B cell (primary cell): ENCODE measurements at regions not wholly inside any gene's neighbourhood (a gene's known extent, or its start where the extent isn't known, plus 50 kb on each side); places are given as distances from the start of the nearest gene placed in this dataset.

ENCODE experiments used
- ATAC-seq: fragments of 200-7000 bp; cut with Tn5 transposase; one replicate; pipeline ENCODE4 v1.10.0; 2021; ENCODE audit warnings: low read depth, mild to moderate bottlenecking, moderate number of reproducible peaks, moderate library complexity
- CTCF ChIA-PET: fragments of 350-600 bp; sonication (Branson Sonifier 250); formaldehyde crosslinking; loops from one replicate; lab custom pipeline; 2021; ENCODE audit warnings: antibody characterized with exemption, inconsistent platforms; lab: Charles Lee
- POLR2A ChIA-PET: fragments of 350-600 bp; sonication (Branson Sonifier 250); formaldehyde crosslinking; loops from one replicate; lab custom pipeline; 2021; ENCODE audit warnings: antibody characterized with exemption; lab: Charles Lee
- DNase-seq: peaks from one replicate; pipeline ENCODE4 v3.0.0; 2013
- H2AFZ ChIP-seq: 2 replicates; pipeline ENCODE4 v1.6.1; 2012; ENCODE audit warnings: mild to moderate bottlenecking, low read depth, low read length; ENCODE audit not compliant: insufficient read depth, poor library complexity, severe bottlenecking
- H3K27ac ChIP-seq, 2 donors: 1 replicate in 1 of 2; 2 replicates in 1 of 2; pipeline ENCODE4 v1.5.1; 2012 to 2013; ENCODE audit warnings: low read length in 2 of 2, mild to moderate bottlenecking in 2 of 2, moderate library complexity in 1 of 2
- H3K27me3 ChIP-seq, 4 experiments: fragments of 200-600 bp in 1 of 4; sonication (generic) in 1 of 4; replicated peaks in 1 of 4; 1 replicate in 2 of 4; 2 replicates in 2 of 4; pipeline versions ENCODE4 v1.6.1 to v1.7.0; 2013 to 2016; ENCODE audit warnings: low read length in 3 of 4, mild to moderate bottlenecking in 2 of 4, mixed read lengths in 1 of 4, moderate library complexity in 1 of 4; ENCODE audit not compliant: insufficient read depth in 4 of 4, control insufficient read depth in 3 of 4; ENCODE audit errors: control extremely low read depth in 1 of 4
- H3K36me3 ChIP-seq, 2 experiments: replicated peaks in 1 of 2; 1 replicate in 1 of 2; 2 replicates in 1 of 2; pipeline versions ENCODE4 v1.6.1 to v1.7.1; 2013; ENCODE audit warnings: low read length in 1 of 2; ENCODE audit not compliant: insufficient read depth in 2 of 2, control insufficient read depth in 1 of 2; ENCODE audit errors: control extremely low read depth in 1 of 2, extremely low read depth in 1 of 2
- H3K4me1 ChIP-seq, 2 donors: fragments of 200-600 bp in 1 of 2; sonication (generic) in 1 of 2; 1 replicate in 1 of 2; 2 replicates in 1 of 2; pipeline versions ENCODE4 v1.5.1 to v1.6.1; 2013 to 2017; ENCODE audit warnings: low read length in 2 of 2; ENCODE audit not compliant: control insufficient read depth in 2 of 2, insufficient read depth in 2 of 2
- H3K4me2 ChIP-seq: replicated peaks from 2 replicates; pipeline ENCODE3; 2012; ENCODE audit warnings: mild to moderate bottlenecking, low read depth, low read length; ENCODE audit not compliant: poor library complexity, severe bottlenecking
- H3K4me3 ChIP-seq, 5 experiments: fragments of 200-600 bp in 1 of 5; sonication (generic) in 1 of 5; 1 replicate in 3 of 5; 2 replicates in 2 of 5; pipeline versions ENCODE4 v1.5.1 to v1.7.0; 2011 to 2016; ENCODE audit warnings: low read length in 4 of 5, mild to moderate bottlenecking in 4 of 5, low read depth in 2 of 5, control low read depth in 1 of 5, moderate library complexity in 1 of 5; ENCODE audit not compliant: insufficient read depth in 1 of 5; ENCODE audit errors: control extremely low read depth in 1 of 5, extremely low read depth in 1 of 5
- H3K79me2 ChIP-seq: fragments of 200-600 bp; sonication (generic); one replicate; pipeline ENCODE4 v1.6.0; 2016; ENCODE audit warnings: low read length; ENCODE audit not compliant: control insufficient read depth, insufficient read depth
- H3K9ac ChIP-seq: fragments of 200-600 bp; sonication (generic); 2 replicates; pipeline ENCODE4 v1.6.1; 2017; ENCODE audit warnings: mild to moderate bottlenecking, low read length, moderate library complexity
- H3K9me3 ChIP-seq, 3 donors: one replicate each; pipeline versions ENCODE4 v1.6.1 to v1.7.1; 2013; ENCODE audit warnings: low read length in 2 of 3; ENCODE audit not compliant: control insufficient read depth in 2 of 3, insufficient read depth in 1 of 3; ENCODE audit errors: control extremely low read depth in 1 of 3
- H4K20me1 ChIP-seq: 2 replicates; pipeline ENCODE4 v1.6.0; 2012; ENCODE audit warnings: mild to moderate bottlenecking, low read length; ENCODE audit not compliant: insufficient read depth, control insufficient read depth, poor library complexity, severe bottlenecking
- H3K27ac Mint-ChIP-seq: one replicate; pipeline ENCODE4 v1.8.0; 2021; ENCODE audit warnings: mixed read lengths
- H3K27me3 Mint-ChIP-seq: one replicate; pipeline ENCODE4 v1.8.0; 2021; ENCODE audit warnings: mixed read lengths
- H3K4me1 Mint-ChIP-seq: one replicate; pipeline ENCODE4 v1.8.0; 2021; ENCODE audit warnings: mixed read lengths
- H3K4me3 Mint-ChIP-seq: one replicate; pipeline ENCODE4 v1.8.0; 2021; ENCODE audit warnings: mixed read lengths
- H3K9me3 Mint-ChIP-seq: one replicate; pipeline ENCODE4 v1.8.0; 2022; ENCODE audit warnings: mixed read lengths; ENCODE audit not compliant: insufficient read depth
- CTCF ChIP-seq: fragments of 200-600 bp; IDR thresholded peaks from one replicate; pipeline ENCODE4 v1.8.0; 2022; ENCODE audit warnings: antibody characterized with exemption, mild to moderate bottlenecking
- EZH2 ChIP-seq: IDR thresholded peaks from 2 replicates; pipeline ENCODE4 v1.6.1; 2012; ENCODE audit warnings: borderline replicate concordance, low read depth, mild to moderate bottlenecking, moderate library complexity, low read length; ENCODE audit not compliant: insufficient read depth, poor library complexity, severe bottlenecking
- WGBS: methylation state at CpG from one replicate; pipeline ENCODE4 v1.1.5; 2013; ENCODE audit warnings: missing lambda C conversion rate; ENCODE audit not compliant: insufficient coverage; 5-methylcytosine and 5-hydroxymethylcytosine counted together
- intact Hi-C: fragments of 100-400 bp; cut with micrococcal nuclease; formaldehyde crosslinking; loops from one replicate; pipeline ENCODE4 v1.10.0; 2022

GRCh38 chr3:175956964-175957363 lies 1097.8 kb downstream of the NAALADL2 start:
- ChIA-PET CTCF (no interaction called here), POLR2A (no interaction called here)
- no peak overlapping the region for H3K27ac Mint-ChIP-seq
- Histone ChIP-seq H3K79me2 (no peaks in the 10 kb centered on the region), H3K4me3 (no peak overlapping the region), H3K9me3 (peaks cover 0 to 3% (median 1%) of the 10 kb centered on the region in 3 donors), H3K36me3 (no peaks in the 10 kb centered on the region), H3K9ac (no peak overlapping the region), H3K4me1 (no peaks in the 10 kb centered on the region), H3K27me3 (no peaks in the 10 kb centered on the region), H4K20me1 (no peaks in the 10 kb centered on the region), H2AFZ (no peak overlapping the region), H3K4me2 (no peak overlapping the region), H3K27ac (no peak overlapping the region)
- TF ChIP-seq CTCF (no peak), EZH2 (no peak)
- no peak overlapping the region for H3K4me3 Mint-ChIP-seq
- H3K9me3 Mint-ChIP-seq = peaks cover 2% of the 10 kb centered on the region
- no peaks in the 10 kb centered on the region for H3K4me1 Mint-ChIP-seq
- intact Hi-C loops = no loop called here
- 88% methylated on average over 1 of the region's 3 CpGs for WGBS
- DNase-seq (no peak), ATAC-seq (no peak)
- H3K27me3 Mint-ChIP-seq = no peaks in the 10 kb centered on the region

- H3K9me3 ChIP-seq = peaks cover 0 to 1% (median 0%) of the 10 kb centered on the region in 3 donors
- H3K36me3 ChIP-seq = no peaks in the 10 kb centered on the region
- CTCF ChIA-PET = no interaction called here
- H3K27me3 ChIP-seq = no peaks in the 10 kb centered on the region
- POLR2A ChIA-PET = no interaction called here
- peaks cover 4% of the 10 kb centered on the region for H3K9me3 Mint-ChIP-seq
- no peaks in the 10 kb centered on the region for H3K4me1 Mint-ChIP-seq
- H3K9ac ChIP-seq = no peak overlapping the region
- no peak overlapping the region for H3K4me3 ChIP-seq
- no peaks in the 10 kb centered on the region for H3K79me2 ChIP-seq
- intact Hi-C loops = no loop called here
- H3K27ac ChIP-seq = no peak overlapping the region
- no peaks in the 10 kb centered on the region for H3K4me1 ChIP-seq
- H3K4me2 ChIP-seq = no peak overlapping the region
- DNase-seq (no peak), ATAC-seq (no peak)
- 86% methylated on average over 1 of the region's 4 CpGs for WGBS
- no peaks in the 10 kb centered on the region for H4K20me1 ChIP-seq
- H3K4me3 Mint-ChIP-seq = no peak overlapping the region
- no peaks in the 10 kb centered on the region for H3K27me3 Mint-ChIP-seq
- no peak overlapping the region for H2AFZ ChIP-seq
- no peak for TF ChIP-seq EZH2
- no peak for TF ChIP-seq CTCF
- no peak overlapping the region for H3K27ac Mint-ChIP-seq
Observed at GRCh38 chr3:175951047-175951694, 1092.0 kb downstream of the NAALADL2 start.
